H1 (cell line): ENCODE measurements at regions not wholly inside any gene's neighbourhood (a gene's known extent, or its start where the extent isn't known, plus 50 kb on each side); places are given as distances from the start of the nearest gene placed in this dataset.

Experiments
- CTCF ChIA-PET: fragments of 300-600 bp; sonication (Branson Sonifier 250); formaldehyde crosslinking; loops from one replicate; lab custom pipeline; 2021; ENCODE audit not compliant: partially characterized antibody; lab: Charles Lee
- POLR2A ChIA-PET: fragments of 300-600 bp; sonication (Branson Sonifier 250); formaldehyde crosslinking; loops from one replicate; lab custom pipeline; 2021; ENCODE audit warnings: inconsistent platforms; ENCODE audit not compliant: partially characterized antibody; lab: Charles Lee
- DNase-seq, 2 experiments: peaks; one replicate each; pipeline versions ENCODE4 v3.0.0 to v3.0.0-alpha.2; 2010 to 2022; ENCODE audit warnings: low spot score in 2 of 2, low read depth in 1 of 2, mixed read lengths in 1 of 2
- FAIRE-seq: peaks from 2 replicates; lab custom pipeline; 2011; peaks lifted over from hg19 to GRCh38; lab: Jason Lieb, UNC
- H2AFZ ChIP-seq: 2 replicates; pipeline ENCODE4 v1.8.1; 2012; ENCODE audit warnings: low read length, inconsistent platforms
- H2AK5ac ChIP-seq: 2 replicates; pipeline ENCODE4 v1.6.1; 2013; ENCODE audit warnings: low read depth, low read length
- H2BK120ac ChIP-seq: replicated peaks from 2 replicates; pipeline ENCODE3; 2013; ENCODE audit warnings: low read depth, low read length, inconsistent platforms
- H2BK12ac ChIP-seq: 2 replicates; pipeline ENCODE4 v1.6.1; 2013; ENCODE audit warnings: low read depth, low read length
- H2BK15ac ChIP-seq: 2 replicates; pipeline ENCODE4 v1.6.1; 2013; ENCODE audit warnings: low read length
- H2BK20ac ChIP-seq: 2 replicates; pipeline ENCODE4 v1.6.1; 2013; ENCODE audit warnings: low read length
- H2BK5ac ChIP-seq: 2 replicates; pipeline ENCODE4 v1.6.1; 2013; ENCODE audit warnings: low read depth, low read length
- H3K14ac ChIP-seq: 2 replicates; pipeline ENCODE4 v1.6.1; 2013; ENCODE audit warnings: inconsistent platforms; ENCODE audit not compliant: insufficient read length
- H3K18ac ChIP-seq: 2 replicates; pipeline ENCODE4 v1.6.1; 2013; ENCODE audit warnings: low read length; ENCODE audit errors: extremely low read depth
- H3K23ac ChIP-seq: 2 replicates; pipeline ENCODE4 v1.6.1; 2013; ENCODE audit warnings: inconsistent platforms; ENCODE audit not compliant: insufficient read length
- H3K23me2 ChIP-seq: 2 replicates; pipeline ENCODE4 v1.6.1; 2013; ENCODE audit warnings: low read depth, low read length
- H3K27ac ChIP-seq: 2 replicates; pipeline ENCODE4 v1.6.1; 2011; ENCODE audit warnings: low read depth, low read length, inconsistent platforms
- H3K27me3 ChIP-seq, 4 experiments: replicated peaks in 1 of 4; 1 replicate in 1 of 4; 2 replicates in 3 of 4; pipeline versions ENCODE4 v1.6.1 to v1.8.1; 2011 to 2013; ENCODE audit warnings: low read length in 3 of 4, mild to moderate bottlenecking in 3 of 4, inconsistent platforms in 2 of 4, mixed read lengths in 2 of 4, moderate library complexity in 1 of 4; ENCODE audit not compliant: control insufficient read depth in 3 of 4, insufficient read depth in 3 of 4; ENCODE audit errors: extremely low read depth in 1 of 4
- H3K36me3 ChIP-seq, 4 experiments: 2 replicates each; pipeline versions ENCODE4 v1.6.1 to v1.8.1; 2011 to 2013; ENCODE audit warnings: mild to moderate bottlenecking in 4 of 4, low read length in 3 of 4, moderate library complexity in 2 of 4, control low read depth in 1 of 4, inconsistent platforms in 1 of 4; ENCODE audit not compliant: insufficient read depth in 4 of 4, control insufficient read depth in 2 of 4
- H3K4ac ChIP-seq: replicated peaks from 2 replicates; pipeline ENCODE3; 2013; ENCODE audit warnings: low read length, low read depth, mixed read lengths, inconsistent platforms; ENCODE audit not compliant: insufficient read length
- H3K4me1 ChIP-seq, 4 experiments: replicated peaks in 1 of 4; 1 replicate in 1 of 4; 2 replicates in 3 of 4; pipeline versions ENCODE4 v1.6.1 to v1.8.1; 2011 to 2013; ENCODE audit warnings: low read length in 3 of 4, inconsistent platforms in 2 of 4, mixed read lengths in 1 of 4; ENCODE audit not compliant: insufficient read depth in 4 of 4, control insufficient read depth in 3 of 4
- H3K4me2 ChIP-seq, 2 experiments: 2 replicates each; pipeline versions ENCODE4 v1.6.1 to v1.8.1; 2011 to 2013; ENCODE audit warnings: low read depth in 2 of 2, low read length in 2 of 2, control low read depth in 1 of 2, inconsistent platforms in 1 of 2, mild to moderate bottlenecking in 1 of 2; ENCODE audit not compliant: insufficient read depth in 1 of 2
- H3K4me3 ChIP-seq, 4 experiments: fragments of 200-600, 300-600 bp in 1 of 4; sonication (generic), shearing (Covaris generic), sonication (Bioruptor Twin) in 1 of 4; 2 replicates each; pipeline versions ENCODE4 v1.5.1 to v1.8.1; 2011 to 2016; ENCODE audit warnings: low read length in 4 of 4, low read depth in 3 of 4, control low read depth in 2 of 4, inconsistent platforms in 2 of 4, mild to moderate bottlenecking in 2 of 4, mixed read lengths in 1 of 4, moderate library complexity in 1 of 4; ENCODE audit not compliant: insufficient read depth in 2 of 4; ENCODE audit errors: extremely low read depth in 1 of 4
- H3K56ac ChIP-seq: replicated peaks from 2 replicates; pipeline ENCODE3; 2013; ENCODE audit warnings: low read depth, mild to moderate bottlenecking, mixed read lengths, low read length, inconsistent platforms; ENCODE audit not compliant: insufficient read length
- H3K79me1 ChIP-seq: 2 replicates; pipeline ENCODE4 v1.6.1; 2013; ENCODE audit warnings: low read depth, low read length, control low read depth
- H3K79me2 ChIP-seq, 2 experiments: 2 replicates each; pipeline versions ENCODE4 v1.6.1 to v1.8.1; 2012 to 2013; ENCODE audit warnings: low read length in 2 of 2, mild to moderate bottlenecking in 2 of 2, inconsistent platforms in 1 of 2; ENCODE audit not compliant: insufficient read depth in 2 of 2, control insufficient read depth in 1 of 2
- H3K9ac ChIP-seq, 4 experiments: replicated peaks in 1 of 4; 1 replicate in 1 of 4; 2 replicates in 3 of 4; pipeline versions ENCODE4 v1.6.1 to v1.8.1; 2011 to 2013; ENCODE audit warnings: low read depth in 3 of 4, low read length in 3 of 4, control low read depth in 2 of 4, mild to moderate bottlenecking in 2 of 4, moderate library complexity in 2 of 4, inconsistent platforms in 1 of 4; ENCODE audit errors: extremely low read depth in 1 of 4
- H3K9me3 ChIP-seq, 2 experiments: 2 replicates each; pipeline versions ENCODE4 v1.6.1 to v1.8.1; 2012 to 2013; ENCODE audit warnings: mild to moderate bottlenecking in 2 of 2, moderate library complexity in 2 of 2, control low read depth in 1 of 2, inconsistent platforms in 1 of 2, low read depth in 1 of 2, low read length in 1 of 2, mixed read lengths in 1 of 2; ENCODE audit not compliant: insufficient read depth in 2 of 2
- H4K20me1 ChIP-seq, 2 experiments: replicated peaks in 1 of 2; 2 replicates each; pipeline versions ENCODE3 to v1.8.1; 2011 to 2013; ENCODE audit warnings: inconsistent platforms in 2 of 2, low read length in 2 of 2, mild to moderate bottlenecking in 1 of 2; ENCODE audit not compliant: insufficient read depth in 2 of 2, control insufficient read depth in 1 of 2
- H4K5ac ChIP-seq: 2 replicates; pipeline ENCODE4 v1.6.1; 2013; ENCODE audit warnings: low read length, low read depth, mixed read lengths, inconsistent platforms; ENCODE audit not compliant: insufficient read length
- H4K8ac ChIP-seq: 2 replicates; pipeline ENCODE4 v1.8.0; 2013; ENCODE audit warnings: mild to moderate bottlenecking, moderate library complexity, low read length, inconsistent platforms; ENCODE audit not compliant: insufficient read depth; ENCODE audit errors: extremely low read depth
- H4K91ac ChIP-seq: replicated peaks from 2 replicates; pipeline ENCODE3; 2013; ENCODE audit warnings: low read length, mixed read lengths, inconsistent platforms; ENCODE audit not compliant: insufficient read length
- CBX8 ChIP-seq: fragments of 300-800, 300-1000 bp; sonication (generic); IDR thresholded peaks from 2 replicates; pipeline ENCODE4 v1.7.1; 2016; ENCODE audit warnings: low read depth, low read length, borderline replicate concordance
- RAD21 ChIP-seq, 2 experiments: IDR thresholded peaks in 1 of 2; conservative IDR thresholded peaks in 1 of 2; 2 replicates each; pipeline ENCODE4 v1.6.1; 2011; ENCODE audit warnings: low read depth in 2 of 2, low read length in 2 of 2, improper control_type of control experiment in 1 of 2, inconsistent platforms in 1 of 2, mild to moderate bottlenecking in 1 of 2, moderate library complexity in 1 of 2
- WGBS, 2 experiments: shearing (Covaris generic) in 1 of 2; methylation state at CpG; one replicate each; pipeline versions ENCODE4 v1.1.6 to v1.1.7; 2013 to 2015; ENCODE audit warnings: low lambda C conversion rate in 2 of 2, mixed read lengths in 2 of 2, inconsistent platforms in 1 of 2, low coverage in 1 of 2, missing lambda C conversion rate in 1 of 2; ENCODE audit not compliant: insufficient replicate concordance in 2 of 2, insufficient coverage in 1 of 2, insufficient read length in 1 of 2; ENCODE audit errors: extremely low coverage in 1 of 2, missing lambda C conversion rate in 1 of 2; 5-methylcytosine and 5-hydroxymethylcytosine counted together

GRCh38 chr4:115537387-115537786 is 424.0 kb upstream of the NDST4 start:
- Histone ChIP-seq H3K9me3 (no peaks in the 10 kb centered on the region), H3K36me3 (no peaks in the 10 kb centered on the region), H3K18ac (no peak overlapping the region), H3K4me3 (no peak overlapping the region), H4K8ac (no peak overlapping the region), H3K23ac (no peak overlapping the region), H3K4me2 (no peak overlapping the region), H3K56ac (no peak overlapping the region), H2AFZ (no peak overlapping the region), H2BK12ac (no peak overlapping the region), H4K91ac (no peak overlapping the region), H2BK120ac (no peak overlapping the region), H3K4ac (no peak overlapping the region), H4K5ac (no peak overlapping the region), H2BK20ac (no peak overlapping the region), H3K23me2 (no peaks in the 10 kb centered on the region), H3K79me2 (no peaks in the 10 kb centered on the region), H3K79me1 (no peaks in the 10 kb centered on the region), H3K27me3 (no peaks in the 10 kb centered on the region), H3K14ac (no peak overlapping the region), H2BK15ac (no peak overlapping the region), H2AK5ac (no peak overlapping the region), H3K4me1 (no peaks in the 10 kb centered on the region)
- CTCF ChIA-PET: interaction anchor here (0.6 to 0.9 kb wide), 2 partner anchors 12 to 757 kb away, joined by 3 read pairs; no protein-coding TSS in a partner anchor
- 84% methylated on average over 2 of the region's 2 CpGs; no CpG with 5 or more reads in 1 of the 2 experiments for WGBS, 2 experiments
- no peak for DNase-seq
- no peak for FAIRE-seq
- POLR2A ChIA-PET: no interaction called here
- TF ChIP-seq RAD21 (IDR thresholded peaks at IDR 0.05 in 1 of 2, conservative IDR thresholded peaks at IDR 0.05 in 1 of 2; ENCODE audit: low read depth in 2 of 2, low read length in 2 of 2) (0 out of 4 replicates have a peak, but pooled peaks of 1 of the 2 experiments have one; percentile 9), CBX8 (no peak)
- TF ChIP-seq, all 59 proteins: peak for 1
- Histone ChIP-seq H4K20me1 (no peaks in the 10 kb centered on the region), H2BK5ac (no peak overlapping the region), H3K27ac (no peak overlapping the region), H3K9ac (no peak overlapping the region)
